ENCODE measurements at regions not wholly inside any gene's neighbourhood (a gene's known extent, or its start where the extent isn't known, plus 50 kb on each side); places are given as distances from the start of the nearest gene placed in this dataset.
A peak's percentile ranks its signal among the peaks of the same experiment; 100 is the strongest.

GRCh38 chr20:10843146-10843711 lies 169.4 kb upstream of the JAG1 start:
- Histone ChIP-seq H3K27ac (ENCODE audit: low read depth, low read length, severe bottlenecking) (no peak overlapping the region), H3K36me3 (ENCODE audit: control insufficient read depth, insufficient read depth, low read length) (no peaks in the 10 kb centered on the region), H3K4me3 (ENCODE audit: extremely low read depth, insufficient read depth, low read length, poor library complexity, severe bottlenecking) (no peak overlapping the region), H3K4me1 (ENCODE audit: control insufficient read depth, insufficient read depth, low read length, poor library complexity, severe bottlenecking) (no peaks in the 10 kb centered on the region), H3K9me3 (ENCODE audit: control insufficient read depth, low read length) (peaks cover 4% of the 10 kb centered on the region)
- 87 to 93% methylated on average over 5 of the region's 5 CpGs for WGBS, 2 experiments (ENCODE audit: insufficient coverage in 2 of 2)

- no peak overlapping the region for H3K27ac ChIP-seq (ENCODE audit: low read depth, low read length, severe bottlenecking)
- no peaks in the 10 kb centered on the region for H3K36me3 ChIP-seq (ENCODE audit: control insufficient read depth, insufficient read depth, low read length)
- H3K4me3 ChIP-seq (ENCODE audit: extremely low read depth, insufficient read depth, low read length, poor library complexity, severe bottlenecking), result no peak overlapping the region
- peaks cover 3% of the 10 kb centered on the region for H3K9me3 ChIP-seq (ENCODE audit: control insufficient read depth, low read length)
- peaks cover 6% of the 10 kb centered on the region for H3K4me1 ChIP-seq (ENCODE audit: control insufficient read depth, insufficient read depth, low read length, poor library complexity, severe bottlenecking)
These were observed 173.0 kb upstream of the JAG1 start for GRCh38 chr20:10846766-10847165.

GRCh38 chr20:10848810-10849370 lies 175.1 kb upstream of the JAG1 start:
- Histone ChIP-seq H3K9me3 (ENCODE audit: control insufficient read depth, low read length) (no peaks in the 10 kb centered on the region), H3K4me3 (ENCODE audit: extremely low read depth, insufficient read depth, low read length, poor library complexity, severe bottlenecking) (no peak overlapping the region), H3K27ac (ENCODE audit: low read depth, low read length, severe bottlenecking) (peak overlapping the region; percentile 74), H3K4me1 (ENCODE audit: control insufficient read depth, insufficient read depth, low read length, poor library complexity, severe bottlenecking) (peaks cover 6% of the 10 kb centered on the region), H3K36me3 (ENCODE audit: control insufficient read depth, insufficient read depth, low read length) (no peaks in the 10 kb centered on the region)
- 69 to 71% methylated on average over 2 to 5 of the region's 6 CpGs for WGBS, 2 experiments (ENCODE audit: insufficient coverage in 2 of 2)

- H3K36me3 ChIP-seq (ENCODE audit: control insufficient read depth, insufficient read depth, low read length), result no peaks in the 10 kb centered on the region
These were observed 179.4 kb upstream of the JAG1 start for GRCh38 chr20:10853176-10853575.

GRCh38 chr20:10853731-10854130 lies 179.9 kb upstream of the JAG1 start:
- no peaks in the 10 kb centered on the region for H3K9me3 ChIP-seq (ENCODE audit: control insufficient read depth, low read length)
- peaks cover 4% of the 10 kb centered on the region for H3K4me1 ChIP-seq (ENCODE audit: control insufficient read depth, insufficient read depth, low read length, poor library complexity, severe bottlenecking)
- no peak overlapping the region for H3K4me3 ChIP-seq (ENCODE audit: extremely low read depth, insufficient read depth, low read length, poor library complexity, severe bottlenecking)
- WGBS, 2 experiments (ENCODE audit: insufficient coverage in 2 of 2), result 80 to 100% methylated on average over 1 to 2 of the region's 4 CpGs
- H3K36me3 ChIP-seq (ENCODE audit: control insufficient read depth, insufficient read depth, low read length), result no peaks in the 10 kb centered on the region
- no peak overlapping the region for H3K27ac ChIP-seq (ENCODE audit: low read depth, low read length, severe bottlenecking)

More at GRCh38 chr20:10853176-10853575, 179.4 kb upstream of the JAG1 start:
- 80 to 100% methylated on average over 1 to 2 of the region's 2 CpGs for WGBS, 2 experiments (ENCODE audit: insufficient coverage in 2 of 2)
- Histone ChIP-seq H3K27ac (ENCODE audit: low read depth, low read length, severe bottlenecking) (no peak overlapping the region), H3K4me1 (ENCODE audit: control insufficient read depth, insufficient read depth, low read length, poor library complexity, severe bottlenecking) (peaks cover 6% of the 10 kb centered on the region), H3K9me3 (ENCODE audit: control insufficient read depth, low read length) (no peaks in the 10 kb centered on the region), H3K4me3 (ENCODE audit: extremely low read depth, insufficient read depth, low read length, poor library complexity, severe bottlenecking) (no peak overlapping the region)

GRCh38 chr20:10854976-10855375 lies 181.2 kb upstream of the JAG1 start:
- H3K36me3 ChIP-seq (ENCODE audit: control insufficient read depth, insufficient read depth, low read length), result no peaks in the 10 kb centered on the region
- H3K4me3 ChIP-seq (ENCODE audit: extremely low read depth, insufficient read depth, low read length, poor library complexity, severe bottlenecking), result no peak overlapping the region
- WGBS, 2 experiments (ENCODE audit: insufficient coverage in 2 of 2), result 100% methylated on average over 2 of the region's 2 CpGs; no CpG with 5 or more reads in 1 of the 2 experiments
- no peaks in the 10 kb centered on the region for H3K9me3 ChIP-seq (ENCODE audit: control insufficient read depth, low read length)
- H3K27ac ChIP-seq (ENCODE audit: low read depth, low read length, severe bottlenecking), result no peak overlapping the region
- H3K4me1 ChIP-seq (ENCODE audit: control insufficient read depth, insufficient read depth, low read length, poor library complexity, severe bottlenecking), result no peaks in the 10 kb centered on the region

GRCh38 chr20:10855778-10856177 lies 182.0 kb upstream of the JAG1 start:
- no peaks in the 10 kb centered on the region for H3K4me1 ChIP-seq (ENCODE audit: control insufficient read depth, insufficient read depth, low read length, poor library complexity, severe bottlenecking)
- H3K27ac ChIP-seq (ENCODE audit: low read depth, low read length, severe bottlenecking), result no peak overlapping the region

GRCh38 chr20:10856237-10857015 lies 182.6 kb upstream of the JAG1 start:
- H3K9me3 ChIP-seq (ENCODE audit: control insufficient read depth, low read length), result no peaks in the 10 kb centered on the region
- H3K36me3 ChIP-seq (ENCODE audit: control insufficient read depth, insufficient read depth, low read length), result no peaks in the 10 kb centered on the region
- no peak overlapping the region for H3K27ac ChIP-seq (ENCODE audit: low read depth, low read length, severe bottlenecking)
- H3K4me3 ChIP-seq (ENCODE audit: extremely low read depth, insufficient read depth, low read length, poor library complexity, severe bottlenecking), result no peak overlapping the region
- H3K4me1 ChIP-seq (ENCODE audit: control insufficient read depth, insufficient read depth, low read length, poor library complexity, severe bottlenecking), result no peaks in the 10 kb centered on the region
- WGBS, 2 experiments (ENCODE audit: insufficient coverage in 2 of 2), result no CpG with 5 or more reads among the region's 1 CpG

More at GRCh38 chr20:10855778-10856177, 182.0 kb upstream of the JAG1 start:
- no peak overlapping the region for H3K4me3 ChIP-seq (ENCODE audit: extremely low read depth, insufficient read depth, low read length, poor library complexity, severe bottlenecking)
- no peaks in the 10 kb centered on the region for H3K9me3 ChIP-seq (ENCODE audit: control insufficient read depth, low read length)
- H3K36me3 ChIP-seq (ENCODE audit: control insufficient read depth, insufficient read depth, low read length), result no peaks in the 10 kb centered on the region

GRCh38 chr20:10857352-10858070 lies 183.7 kb upstream of the JAG1 start:
- Histone ChIP-seq H3K9me3 (ENCODE audit: control insufficient read depth, low read length) (no peaks in the 10 kb centered on the region), H3K27ac (ENCODE audit: low read depth, low read length, severe bottlenecking) (no peak overlapping the region), H3K4me3 (ENCODE audit: extremely low read depth, insufficient read depth, low read length, poor library complexity, severe bottlenecking) (no peak overlapping the region), H3K36me3 (ENCODE audit: control insufficient read depth, insufficient read depth, low read length) (no peaks in the 10 kb centered on the region), H3K4me1 (ENCODE audit: control insufficient read depth, insufficient read depth, low read length, poor library complexity, severe bottlenecking) (no peaks in the 10 kb centered on the region)
- 88 to 93% methylated on average over 5 to 6 of the region's 6 CpGs for WGBS, 2 experiments (ENCODE audit: insufficient coverage in 2 of 2)

- Histone ChIP-seq H3K9me3 (ENCODE audit: control insufficient read depth, low read length) (no peaks in the 10 kb centered on the region), H3K4me1 (ENCODE audit: control insufficient read depth, insufficient read depth, low read length, poor library complexity, severe bottlenecking) (no peaks in the 10 kb centered on the region), H3K36me3 (ENCODE audit: control insufficient read depth, insufficient read depth, low read length) (no peaks in the 10 kb centered on the region), H3K27ac (ENCODE audit: low read depth, low read length, severe bottlenecking) (no peak overlapping the region), H3K4me3 (ENCODE audit: extremely low read depth, insufficient read depth, low read length, poor library complexity, severe bottlenecking) (no peak overlapping the region)
- WGBS, 2 experiments (ENCODE audit: insufficient coverage in 2 of 2), result 93 to 100% methylated on average over 2 of the region's 2 CpGs
These were observed 187.3 kb upstream of the JAG1 start for GRCh38 chr20:10861090-10861489.

Measured in mesodermal cell (in vitro differentiated cells).